Fibroblast of lung (primary cell): ENCODE measurements at regions not wholly inside any gene's neighbourhood (a gene's known extent, or its start where the extent isn't known, plus 50 kb on each side); places are given as distances from the start of the nearest gene placed in this dataset.

Source experiments
- DNase-seq, 2 donors: peaks; one replicate each; pipeline versions ENCODE4 v3.0.0 to v3.0.0-alpha.2; 2010; ENCODE audit warnings: low read depth in 2 of 2
- H2AFZ ChIP-seq: 2 replicates; pipeline ENCODE4 v1.5.1; 2012; ENCODE audit warnings: low read length, control low read depth, inconsistent platforms
- H3K27ac ChIP-seq: 2 replicates; pipeline ENCODE4 v1.5.1; 2011; ENCODE audit warnings: low read length, control low read depth; ENCODE audit not compliant: insufficient read depth
- H3K27me3 ChIP-seq: 2 replicates; pipeline ENCODE4 v1.5.1; 2011; ENCODE audit warnings: mild to moderate bottlenecking, low read length; ENCODE audit not compliant: control insufficient read depth, insufficient read depth
- H3K36me3 ChIP-seq: 2 replicates; pipeline ENCODE4 v1.5.1; 2011; ENCODE audit warnings: low read length; ENCODE audit not compliant: control insufficient read depth, insufficient read depth
- H3K4me1 ChIP-seq: 2 replicates; pipeline ENCODE4 v1.5.1; 2011; ENCODE audit warnings: low read length; ENCODE audit not compliant: control insufficient read depth, insufficient read depth; ENCODE audit errors: extremely low read depth
- H3K4me2 ChIP-seq: 2 replicates; pipeline ENCODE4 v1.5.1; 2011; ENCODE audit warnings: low read length, control low read depth; ENCODE audit not compliant: insufficient read depth; ENCODE audit errors: extremely low read depth
- H3K4me3 ChIP-seq, 4 experiments: fragments of 200-600 bp in 1 of 4; sonication (generic) in 1 of 4; replicated peaks in 1 of 4; 2 replicates each; pipeline ENCODE4 v1.5.1; 2011 to 2016; ENCODE audit warnings: low read length in 4 of 4, low read depth in 3 of 4, mild to moderate bottlenecking in 3 of 4, control low read depth in 2 of 4, inconsistent platforms in 1 of 4, mixed read lengths in 1 of 4; ENCODE audit not compliant: insufficient read depth in 1 of 4; ENCODE audit errors: control extremely low read depth in 1 of 4
- H3K79me2 ChIP-seq: 2 replicates; pipeline ENCODE4 v1.5.1; 2012; ENCODE audit warnings: mild to moderate bottlenecking, low read length, inconsistent platforms; ENCODE audit not compliant: control insufficient read depth, insufficient read depth
- H3K9ac ChIP-seq: 2 replicates; pipeline ENCODE4 v1.5.1; 2011; ENCODE audit warnings: mild to moderate bottlenecking, low read length, control low read depth; ENCODE audit not compliant: insufficient read depth
- H3K9me3 ChIP-seq: 2 replicates; pipeline ENCODE4 v1.5.1; 2012; ENCODE audit warnings: low read depth, low read length; ENCODE audit not compliant: control insufficient read depth, insufficient read depth
- H4K20me1 ChIP-seq: 2 replicates; pipeline ENCODE4 v1.5.1; 2011; ENCODE audit warnings: low read length; ENCODE audit not compliant: control insufficient read depth, insufficient read depth; ENCODE audit errors: extremely low read depth
- EZH2 ChIP-seq: IDR thresholded peaks from 2 replicates; pipeline ENCODE4 v1.5.1; 2012; ENCODE audit warnings: low read length, control low read depth, mild to moderate bottlenecking; ENCODE audit errors: missing control alignments
- TF ChIP-seq, protein P1 (sequence below), 2 donors: IDR thresholded peaks in 1 of 2; conservative IDR thresholded peaks in 1 of 2; 1 replicate in 1 of 2; 2 replicates in 1 of 2; pipeline ENCODE4 v1.5.1; 2011 to 2012; ENCODE audit warnings: low read length in 2 of 2, control low read depth in 1 of 2, inconsistent platforms in 1 of 2, low read depth in 1 of 2, mild to moderate bottlenecking in 1 of 2

DNA sequence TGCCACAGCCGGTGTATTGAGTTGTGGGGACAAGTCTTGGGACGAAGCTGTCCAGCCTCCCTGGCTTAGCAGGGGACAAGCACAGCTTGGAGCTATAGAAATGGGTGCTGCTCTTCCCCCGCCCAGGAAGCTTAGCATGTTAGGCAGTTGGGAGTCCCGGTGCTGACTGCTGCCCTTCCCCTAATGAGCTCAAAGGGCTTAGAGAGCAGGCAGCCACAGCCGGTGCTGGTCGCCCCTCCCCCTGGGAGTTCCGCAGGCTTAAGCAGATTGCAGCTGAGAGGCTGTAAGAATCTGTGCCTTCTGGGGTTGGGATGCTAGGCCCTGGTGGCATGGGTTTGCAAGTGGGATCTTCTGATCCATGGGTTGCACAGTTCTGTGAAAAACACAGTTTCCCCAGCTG is 237.3 kb downstream of the DCDC2C start:
- Histone ChIP-seq H3K4me3 (no peak overlapping the region), H3K4me1 (no peaks in the 10 kb centered on the region), H3K27me3 (no peaks in the 10 kb centered on the region), H3K9ac (no peak overlapping the region), H3K36me3 (no peaks in the 10 kb centered on the region), H4K20me1 (no peaks in the 10 kb centered on the region), H3K27ac (no peak overlapping the region), H3K4me2 (no peak overlapping the region), H2AFZ (no peak overlapping the region), H3K79me2 (no peaks in the 10 kb centered on the region), H3K9me3 (no peaks in the 10 kb centered on the region)
- no peak for TF ChIP-seq EZH2
- TF ChIP-seq, protein P1, sequence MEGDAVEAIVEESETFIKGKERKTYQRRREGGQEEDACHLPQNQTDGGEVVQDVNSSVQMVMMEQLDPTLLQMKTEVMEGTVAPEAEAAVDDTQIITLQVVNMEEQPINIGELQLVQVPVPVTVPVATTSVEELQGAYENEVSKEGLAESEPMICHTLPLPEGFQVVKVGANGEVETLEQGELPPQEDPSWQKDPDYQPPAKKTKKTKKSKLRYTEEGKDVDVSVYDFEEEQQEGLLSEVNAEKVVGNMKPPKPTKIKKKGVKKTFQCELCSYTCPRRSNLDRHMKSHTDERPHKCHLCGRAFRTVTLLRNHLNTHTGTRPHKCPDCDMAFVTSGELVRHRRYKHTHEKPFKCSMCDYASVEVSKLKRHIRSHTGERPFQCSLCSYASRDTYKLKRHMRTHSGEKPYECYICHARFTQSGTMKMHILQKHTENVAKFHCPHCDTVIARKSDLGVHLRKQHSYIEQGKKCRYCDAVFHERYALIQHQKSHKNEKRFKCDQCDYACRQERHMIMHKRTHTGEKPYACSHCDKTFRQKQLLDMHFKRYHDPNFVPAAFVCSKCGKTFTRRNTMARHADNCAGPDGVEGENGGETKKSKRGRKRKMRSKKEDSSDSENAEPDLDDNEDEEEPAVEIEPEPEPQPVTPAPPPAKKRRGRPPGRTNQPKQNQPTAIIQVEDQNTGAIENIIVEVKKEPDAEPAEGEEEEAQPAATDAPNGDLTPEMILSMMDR (conservative IDR thresholded peaks at IDR 0.05 in 1 of 2, IDR thresholded peaks at IDR 0.05 in 1 of 2; ENCODE audit: low read depth in 1 of 2, low read length in 2 of 2), result no peak
- no peak for DNase-seq

DNA sequence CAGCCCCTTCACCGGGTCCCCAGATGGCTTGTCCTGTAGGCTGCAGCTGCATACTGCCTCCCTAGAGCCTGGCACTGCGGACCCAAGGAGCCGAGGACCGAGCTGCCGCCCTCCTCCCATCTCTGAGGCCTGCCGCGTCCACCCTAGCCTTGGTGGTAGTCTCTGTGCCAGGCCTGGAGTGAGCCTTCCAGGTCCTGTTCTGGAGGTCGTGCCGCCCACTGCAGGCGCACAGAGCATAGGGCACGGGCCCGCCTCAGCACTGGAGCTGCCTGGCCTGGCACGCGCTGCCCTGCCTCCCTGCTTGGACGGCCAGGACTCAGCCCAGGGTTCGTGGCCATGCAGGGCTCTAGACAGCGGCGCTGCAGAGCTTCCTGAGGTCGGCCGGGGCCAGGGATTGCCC is 239.5 kb downstream of the DCDC2C start:
- Histone ChIP-seq H3K9me3 (no peaks in the 10 kb centered on the region), H3K36me3 (no peaks in the 10 kb centered on the region), H3K4me3 (no peak overlapping the region), H3K4me2 (no peak overlapping the region), H3K27ac (no peak overlapping the region), H3K4me1 (no peaks in the 10 kb centered on the region), H3K9ac (no peak overlapping the region), H2AFZ (no peak overlapping the region), H3K27me3 (no peaks in the 10 kb centered on the region), H3K79me2 (no peaks in the 10 kb centered on the region), H4K20me1 (no peaks in the 10 kb centered on the region)
- no peak for DNase-seq
- TF ChIP-seq, protein P1 (conservative IDR thresholded peaks at IDR 0.05 in 1 of 2, IDR thresholded peaks at IDR 0.05 in 1 of 2; ENCODE audit: low read depth in 1 of 2, low read length in 2 of 2), result no peak
- TF ChIP-seq EZH2, result no peak

DNA sequence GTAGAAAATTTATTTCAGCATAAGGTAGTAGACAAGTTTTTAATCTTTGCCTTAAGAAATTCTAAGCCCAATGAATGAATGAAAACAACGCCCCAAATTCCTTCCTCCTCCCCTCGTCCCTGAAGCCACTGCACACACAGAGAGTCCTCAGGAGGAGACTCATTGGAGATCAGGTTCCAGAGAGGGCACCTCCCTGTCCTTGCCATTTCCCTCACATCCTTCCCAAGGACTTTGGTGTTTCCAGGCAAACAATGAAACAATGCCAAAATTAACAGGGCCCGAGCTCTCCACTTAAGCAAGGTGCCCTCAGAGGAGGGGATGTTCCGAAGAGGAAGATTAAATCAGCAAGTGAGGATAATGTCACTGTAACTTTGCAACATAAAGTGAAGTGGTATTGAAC is 240.7 kb downstream of the DCDC2C start:
- no peak overlapping the region for H3K4me2 ChIP-seq
- H2AFZ ChIP-seq, result no peak overlapping the region
- no peaks in the 10 kb centered on the region for H3K36me3 ChIP-seq
- no peak overlapping the region for H3K9ac ChIP-seq
- no peaks in the 10 kb centered on the region for H3K27me3 ChIP-seq
- no peaks in the 10 kb centered on the region for H3K79me2 ChIP-seq
- DNase-seq, result no peak
- no peaks in the 10 kb centered on the region for H4K20me1 ChIP-seq
- H3K4me3 ChIP-seq, result no peak overlapping the region
- H3K27ac ChIP-seq, result no peak overlapping the region
- H3K9me3 ChIP-seq, result no peaks in the 10 kb centered on the region
- H3K4me1 ChIP-seq, result no peaks in the 10 kb centered on the region
- TF ChIP-seq, protein P1 (conservative IDR thresholded peaks at IDR 0.05 in 1 of 2, IDR thresholded peaks at IDR 0.05 in 1 of 2; ENCODE audit: low read depth in 1 of 2, low read length in 2 of 2), result no peak
- no peak for TF ChIP-seq EZH2
